SK-N-SH treated with all-trans-retinoic acid at 6 μM for 48 hours (cell line): ENCODE measurements at regions not wholly inside any gene's neighbourhood (a gene's known extent, or its start where the extent isn't known, plus 50 kb on each side); places are given as distances from the start of the nearest gene placed in this dataset.
A peak's percentile ranks its signal among the peaks of the same experiment; 100 is the strongest.

ENCODE experiments used
- ATAC-seq: fragments of 200-7000 bp; cut with Tn5 transposase; 3 replicates; pipeline ENCODE4 v1.9.1; 2020; ENCODE audit warnings: mild to moderate bottlenecking, moderate library complexity
- BACH2 ChIP-seq: fragments of 250-450 bp; sonication (Bioruptor Pico); IDR thresholded peaks from 2 replicates; pipeline ENCODE4 v1.9.0; 2021; ENCODE audit warnings: mild to moderate bottlenecking, borderline replicate concordance
- CSDC2 ChIP-seq: fragments of 250-450 bp; sonication (Bioruptor Pico); IDR thresholded peaks from 2 replicates; pipeline ENCODE4 v1.5.0; 2020; ENCODE audit warnings: mild to moderate bottlenecking, moderate library complexity
- ESRRG ChIP-seq: fragments of 250-450 bp; sonication (Bioruptor Pico); IDR thresholded peaks from 2 replicates; pipeline ENCODE4 v1.6.1; 2021; ENCODE audit warnings: mild to moderate bottlenecking
- GLIS3 ChIP-seq: fragments of 250-450 bp; sonication (Bioruptor Pico); IDR thresholded peaks from 2 replicates; pipeline ENCODE4 v1.5.0; 2020; ENCODE audit warnings: mild to moderate bottlenecking, moderate library complexity
- ISL1 ChIP-seq: fragments of 250-450 bp; sonication (Bioruptor Pico); IDR thresholded peaks from 2 replicates; pipeline ENCODE4 v2.1.2; 2022; ENCODE audit warnings: mild to moderate bottlenecking, moderate library complexity
- PPARA ChIP-seq: fragments of 250-450 bp; sonication (Bioruptor Pico); IDR thresholded peaks from 2 replicates; pipeline ENCODE4 v1.5.0; 2020; ENCODE audit warnings: mild to moderate bottlenecking, borderline replicate concordance
- RARB ChIP-seq: fragments of 250-450 bp; sonication (Bioruptor Pico); IDR thresholded peaks from 2 replicates; pipeline ENCODE4 v1.8.0; 2021; ENCODE audit warnings: mild to moderate bottlenecking, moderate library complexity
- SNAI2 ChIP-seq: fragments of 250-450 bp; sonication (Bioruptor Pico); IDR thresholded peaks from 2 replicates; pipeline ENCODE4 v1.5.0; 2020; ENCODE audit warnings: mild to moderate bottlenecking, moderate library complexity
- TCF4 ChIP-seq: fragments of 250-450 bp; sonication (Bioruptor Pico); IDR thresholded peaks from 2 replicates; pipeline ENCODE4 v1.8.0; 2021; ENCODE audit warnings: mild to moderate bottlenecking, moderate library complexity, borderline replicate concordance
- ZC3H10 ChIP-seq: fragments of 250-450 bp; sonication (Bioruptor Pico); IDR thresholded peaks from 2 replicates; pipeline ENCODE4 v1.5.1; 2021; ENCODE audit warnings: mild to moderate bottlenecking, moderate library complexity
- ZFP3 ChIP-seq: fragments of 250-450 bp; sonication (Bioruptor Pico); IDR thresholded peaks from 2 replicates; pipeline ENCODE4 v1.5.0; 2020; ENCODE audit warnings: mild to moderate bottlenecking, moderate library complexity
- ZFP30 ChIP-seq: fragments of 450-650 bp; formaldehyde crosslinking; IDR thresholded peaks from 2 replicates; pipeline ENCODE4 v1.5.0; 2022; ENCODE audit warnings: mild to moderate bottlenecking, moderate library complexity
- ZNF565 ChIP-seq: fragments of 450-650 bp; formaldehyde crosslinking; conservative IDR thresholded peaks from 2 replicates; pipeline ENCODE4 v1.5.0; 2020; ENCODE audit warnings: low read depth, mild to moderate bottlenecking, moderate library complexity
- ZNF70 ChIP-seq: fragments of 450-650 bp; formaldehyde crosslinking; IDR thresholded peaks from 2 replicates; pipeline ENCODE4 v1.5.0; 2020; ENCODE audit warnings: mild to moderate bottlenecking, moderate library complexity
- TF ChIP-seq, protein P1 (sequence below): fragments of 250-450 bp; sonication (Bioruptor Pico); IDR thresholded peaks from 2 replicates; pipeline ENCODE4 v1.5.0; 2020; ENCODE audit warnings: mild to moderate bottlenecking, moderate library complexity
- TF ChIP-seq, protein P2 (sequence below): fragments of 250-450 bp; sonication (Bioruptor Pico); IDR thresholded peaks from 2 replicates; pipeline ENCODE4 v1.8.0; 2021; ENCODE audit warnings: low read depth, mild to moderate bottlenecking, moderate library complexity, borderline replicate concordance
- TF ChIP-seq, protein P3 (sequence below): fragments of 250-450 bp; sonication (Bioruptor Pico); IDR thresholded peaks from 2 replicates; pipeline ENCODE4 v1.5.1; 2020; ENCODE audit warnings: low read depth, mild to moderate bottlenecking, moderate library complexity

DNA sequence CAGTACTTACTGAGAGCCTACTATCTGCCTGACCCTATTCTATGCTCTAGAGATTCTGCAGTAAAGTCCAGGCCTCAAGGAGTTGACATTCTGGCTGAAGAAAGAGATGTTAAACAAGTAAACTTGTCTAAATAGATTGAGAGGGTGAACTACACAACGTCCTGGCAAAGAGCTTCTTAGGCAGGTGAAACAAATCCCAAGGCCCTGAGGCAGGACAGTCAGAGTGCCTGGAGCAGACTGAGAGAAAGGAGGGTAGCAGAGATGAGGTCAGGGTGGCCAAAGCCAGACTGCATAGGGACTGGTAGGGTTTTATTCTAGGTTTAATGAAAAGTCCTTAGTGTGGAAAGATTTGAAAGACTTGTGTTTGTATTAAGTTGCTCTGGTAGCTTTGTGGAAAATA lies 84.5 kb upstream of the ATP11B start (continued):
- TF ChIP-seq, protein P1, sequence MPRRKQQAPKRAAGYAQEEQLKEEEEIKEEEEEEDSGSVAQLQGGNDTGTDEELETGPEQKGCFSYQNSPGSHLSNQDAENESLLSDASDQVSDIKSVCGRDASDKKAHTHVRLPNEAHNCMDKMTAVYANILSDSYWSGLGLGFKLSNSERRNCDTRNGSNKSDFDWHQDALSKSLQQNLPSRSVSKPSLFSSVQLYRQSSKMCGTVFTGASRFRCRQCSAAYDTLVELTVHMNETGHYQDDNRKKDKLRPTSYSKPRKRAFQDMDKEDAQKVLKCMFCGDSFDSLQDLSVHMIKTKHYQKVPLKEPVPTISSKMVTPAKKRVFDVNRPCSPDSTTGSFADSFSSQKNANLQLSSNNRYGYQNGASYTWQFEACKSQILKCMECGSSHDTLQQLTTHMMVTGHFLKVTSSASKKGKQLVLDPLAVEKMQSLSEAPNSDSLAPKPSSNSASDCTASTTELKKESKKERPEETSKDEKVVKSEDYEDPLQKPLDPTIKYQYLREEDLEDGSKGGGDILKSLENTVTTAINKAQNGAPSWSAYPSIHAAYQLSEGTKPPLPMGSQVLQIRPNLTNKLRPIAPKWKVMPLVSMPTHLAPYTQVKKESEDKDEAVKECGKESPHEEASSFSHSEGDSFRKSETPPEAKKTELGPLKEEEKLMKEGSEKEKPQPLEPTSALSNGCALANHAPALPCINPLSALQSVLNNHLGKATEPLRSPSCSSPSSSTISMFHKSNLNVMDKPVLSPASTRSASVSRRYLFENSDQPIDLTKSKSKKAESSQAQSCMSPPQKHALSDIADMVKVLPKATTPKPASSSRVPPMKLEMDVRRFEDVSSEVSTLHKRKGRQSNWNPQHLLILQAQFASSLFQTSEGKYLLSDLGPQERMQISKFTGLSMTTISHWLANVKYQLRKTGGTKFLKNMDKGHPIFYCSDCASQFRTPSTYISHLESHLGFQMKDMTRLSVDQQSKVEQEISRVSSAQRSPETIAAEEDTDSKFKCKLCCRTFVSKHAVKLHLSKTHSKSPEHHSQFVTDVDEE: no peak
- no peak for TF ChIP-seq PPARA (CRISPR knock-in tag)
- TF ChIP-seq TCF4 (CRISPR knock-in tag): no peak
- TF ChIP-seq ZC3H10 (CRISPR knock-in tag): no peak
- no peak for TF ChIP-seq ZNF565 (CRISPR knock-in tag)

DNA sequence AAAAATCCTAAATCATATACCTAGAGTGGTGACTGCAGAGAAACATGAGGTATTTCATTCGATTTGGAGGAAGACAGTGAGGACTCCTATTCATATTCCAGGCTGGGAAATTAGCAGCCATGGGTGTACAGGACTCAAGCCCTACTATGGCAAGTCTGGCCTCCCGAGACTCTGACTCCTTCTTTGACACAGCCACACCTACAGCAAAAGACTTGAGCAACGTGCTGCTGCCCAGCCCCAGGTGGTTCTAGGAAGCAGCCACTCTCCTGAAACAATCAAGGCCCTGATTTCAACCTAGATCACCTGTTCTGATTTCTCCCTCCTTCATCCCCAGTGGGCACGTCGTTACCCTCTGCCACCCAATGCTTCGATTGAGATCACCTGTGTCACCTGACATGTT lies 84.0 kb upstream of the ATP11B start:
- TF ChIP-seq, protein P2, sequence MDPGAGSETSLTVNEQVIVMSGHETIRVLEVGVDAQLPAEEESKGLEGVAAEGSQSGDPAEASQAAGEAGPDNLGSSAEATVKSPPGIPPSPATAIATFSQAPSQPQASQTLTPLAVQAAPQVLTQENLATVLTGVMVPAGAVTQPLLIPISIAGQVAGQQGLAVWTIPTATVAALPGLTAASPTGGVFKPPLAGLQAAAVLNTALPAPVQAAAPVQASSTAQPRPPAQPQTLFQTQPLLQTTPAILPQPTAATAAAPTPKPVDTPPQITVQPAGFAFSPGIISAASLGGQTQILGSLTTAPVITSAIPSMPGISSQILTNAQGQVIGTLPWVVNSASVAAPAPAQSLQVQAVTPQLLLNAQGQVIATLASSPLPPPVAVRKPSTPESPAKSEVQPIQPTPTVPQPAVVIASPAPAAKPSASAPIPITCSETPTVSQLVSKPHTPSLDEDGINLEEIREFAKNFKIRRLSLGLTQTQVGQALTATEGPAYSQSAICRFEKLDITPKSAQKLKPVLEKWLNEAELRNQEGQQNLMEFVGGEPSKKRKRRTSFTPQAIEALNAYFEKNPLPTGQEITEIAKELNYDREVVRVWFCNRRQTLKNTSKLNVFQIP: no peak
- TF ChIP-seq ZFP3 (CRISPR knock-in tag) (no peak), RARB (CRISPR knock-in tag) (no peak), GLIS3 (no peak), ZFP30 (CRISPR knock-in tag) (no peak), ZNF70 (no peak), SNAI2 (CRISPR knock-in tag) (no peak), ESRRG (CRISPR knock-in tag) (no peak)
- TF ChIP-seq, protein P1: no peak
- no peak for ATAC-seq

DNA sequence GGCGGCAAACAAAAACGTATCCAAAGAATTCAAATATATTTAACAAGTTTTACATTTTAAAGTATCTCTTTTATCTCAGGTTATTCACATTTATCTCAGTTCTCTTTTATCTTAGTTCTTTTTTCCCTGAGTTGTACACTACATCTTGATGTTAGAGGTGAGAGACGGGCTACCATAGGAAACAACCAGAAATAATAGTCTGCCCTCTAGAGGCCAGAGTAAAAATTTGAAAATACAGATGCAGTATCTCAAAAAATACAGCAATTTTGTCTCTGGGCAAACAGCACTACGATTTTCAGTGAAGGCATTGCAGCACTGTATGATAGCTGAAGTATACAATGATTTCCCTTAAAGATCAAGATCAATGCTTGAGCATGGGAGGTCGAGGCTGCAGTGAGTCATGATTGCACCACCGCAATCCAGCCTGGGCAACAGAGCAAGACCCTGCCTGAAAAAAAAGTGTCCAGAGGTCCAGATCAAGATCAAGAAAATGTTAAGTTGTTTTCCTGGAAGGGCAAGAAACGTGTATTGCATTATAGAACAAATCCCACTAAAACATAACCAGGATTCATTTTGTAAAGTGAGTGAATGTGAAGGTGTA lies 82.6 kb upstream of the ATP11B start:
- peak; percentile 77 for ATAC-seq
- TF ChIP-seq ZFP3 (CRISPR knock-in tag): no peak
- no peak for TF ChIP-seq TCF4 (CRISPR knock-in tag)
- TF ChIP-seq, protein P1: no peak
- no peak for TF ChIP-seq CSDC2 (CRISPR knock-in tag)
- no peak for TF ChIP-seq BACH2 (CRISPR knock-in tag)
- TF ChIP-seq, all 23 proteins: peak for 0

DNA sequence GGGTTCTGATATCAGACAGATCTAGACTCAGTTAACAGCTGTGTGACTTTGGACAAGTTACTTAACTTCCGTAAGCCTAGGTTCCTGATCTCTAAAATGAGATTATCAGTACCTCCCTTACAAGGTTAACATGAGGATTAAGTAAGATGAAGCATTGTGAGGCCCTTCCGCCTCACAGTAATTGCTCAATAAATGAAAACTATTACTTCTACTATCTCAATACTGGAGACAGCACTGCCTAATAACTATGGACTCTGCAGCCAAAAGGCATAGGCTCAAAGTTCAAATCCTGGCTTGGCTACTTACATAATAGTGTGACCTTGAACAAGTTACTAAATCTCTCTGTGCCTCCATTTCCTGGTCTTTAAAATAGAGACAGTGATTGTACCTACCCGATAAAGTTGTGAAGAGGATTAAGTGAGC lies 82.0 kb upstream of the ATP11B start:
- TF ChIP-seq ISL1: no peak
- TF ChIP-seq, protein P2: no peak
- TF ChIP-seq TCF4 (CRISPR knock-in tag): no peak
- no peak for TF ChIP-seq ESRRG (CRISPR knock-in tag)
- TF ChIP-seq, protein P1: no peak
- TF ChIP-seq ZFP3 (CRISPR knock-in tag): no peak
- TF ChIP-seq ZC3H10 (CRISPR knock-in tag): no peak
- TF ChIP-seq ZFP30 (CRISPR knock-in tag): no peak
- TF ChIP-seq, protein P3, sequence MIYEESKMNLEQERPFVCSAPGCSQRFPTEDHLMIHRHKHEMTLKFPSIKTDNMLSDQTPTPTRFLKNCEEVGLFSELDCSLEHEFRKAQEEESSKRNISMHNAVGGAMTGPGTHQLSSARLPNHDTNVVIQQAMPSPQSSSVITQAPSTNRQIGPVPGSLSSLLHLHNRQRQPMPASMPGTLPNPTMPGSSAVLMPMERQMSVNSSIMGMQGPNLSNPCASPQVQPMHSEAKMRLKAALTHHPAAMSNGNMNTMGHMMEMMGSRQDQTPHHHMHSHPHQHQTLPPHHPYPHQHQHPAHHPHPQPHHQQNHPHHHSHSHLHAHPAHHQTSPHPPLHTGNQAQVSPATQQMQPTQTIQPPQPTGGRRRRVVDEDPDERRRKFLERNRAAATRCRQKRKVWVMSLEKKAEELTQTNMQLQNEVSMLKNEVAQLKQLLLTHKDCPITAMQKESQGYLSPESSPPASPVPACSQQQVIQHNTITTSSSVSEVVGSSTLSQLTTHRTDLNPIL (CRISPR knock-in tag): no peak
- no peak for TF ChIP-seq CSDC2 (CRISPR knock-in tag)
- TF ChIP-seq RARB (CRISPR knock-in tag): no peak
- ATAC-seq: no peak
